ENCODE measurements at regions not wholly inside any gene's neighbourhood (a gene's known extent, or its start where the extent isn't known, plus 50 kb on each side); places are given as distances from the start of the nearest gene placed in this dataset.

- no peak for DNase-seq
These were observed 329.7 kb upstream of the WWC1 start for GRCh38 chr5:167961731-167962130.

DNA sequence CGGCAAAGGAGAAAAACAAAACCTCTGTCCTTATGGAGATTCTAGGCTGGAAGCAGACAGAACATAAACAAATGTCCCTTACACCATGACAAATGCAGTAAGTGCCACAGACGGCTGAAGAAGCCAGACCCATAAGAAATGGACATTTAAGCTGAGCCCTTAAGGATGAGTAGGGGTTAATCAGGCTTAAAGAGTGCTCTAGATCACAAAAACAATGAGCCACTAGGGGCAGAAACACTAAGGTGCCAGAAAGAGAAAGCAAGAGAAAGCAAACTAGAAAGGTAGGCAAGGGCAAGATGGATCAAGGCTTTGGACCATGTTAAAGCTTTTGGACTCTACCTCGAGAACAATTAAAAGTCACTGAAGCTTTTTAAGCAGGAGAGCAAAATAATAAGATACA lies 326.9 kb upstream of the WWC1 start:
- DNase-seq = no peak

DNA sequence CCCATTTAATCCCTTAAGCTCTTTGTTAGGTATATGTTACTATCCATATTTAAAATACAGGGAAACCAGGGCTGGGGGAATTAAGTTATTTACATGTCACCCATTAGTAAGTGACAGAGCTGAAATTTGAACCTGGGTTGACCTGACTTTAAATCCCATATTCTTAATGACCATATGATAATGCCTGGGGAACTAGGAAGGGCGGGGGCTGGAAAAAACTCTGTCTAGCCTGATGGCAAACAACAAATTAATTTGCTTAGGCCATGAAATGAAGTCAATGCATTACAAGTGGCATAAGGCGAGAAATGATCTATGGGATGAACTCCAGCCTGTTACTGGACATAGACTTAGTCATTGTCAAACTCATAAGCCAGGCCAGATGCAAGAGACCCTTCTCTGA lies 325.7 kb upstream of the WWC1 start:
- DNase-seq = no peak

GRCh38 chr5:167966979-167967378 lies 324.5 kb upstream of the WWC1 start:
- DNase-seq = no peak

DNA sequence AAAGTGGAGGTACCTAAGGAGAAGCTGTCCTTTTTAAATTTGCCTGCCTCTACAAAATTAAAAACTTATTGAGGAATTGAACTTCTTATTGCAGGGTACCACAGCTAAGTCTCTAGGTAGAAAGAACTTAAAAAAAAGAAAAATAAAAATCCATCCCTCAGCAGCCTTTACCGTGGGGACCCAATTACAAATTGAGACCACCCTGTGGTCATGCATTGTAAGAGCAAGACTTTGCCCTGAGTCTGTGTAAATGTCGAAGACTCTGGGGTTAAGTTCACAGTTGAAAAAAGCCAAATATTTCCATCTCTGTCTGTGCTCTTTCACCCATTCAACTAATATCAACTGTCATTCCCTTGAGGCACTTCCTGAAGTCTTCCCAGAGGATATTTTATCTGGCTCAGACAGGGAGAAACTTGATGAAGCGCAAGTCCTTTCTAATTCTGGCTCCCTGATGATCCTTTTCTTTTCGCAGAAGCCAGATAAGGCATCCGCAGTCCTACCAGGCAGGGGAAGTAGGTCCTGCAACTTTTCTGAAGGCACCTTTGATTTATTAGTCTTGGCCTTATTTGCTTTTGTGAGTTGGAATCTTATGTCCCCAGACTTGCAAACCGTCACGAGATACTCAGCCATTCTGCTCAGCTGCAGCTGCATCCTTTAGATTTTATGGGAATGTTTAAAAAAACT lies 323.8 kb upstream of the WWC1 start:
- DNase-seq = no peak

GRCh38 chr5:167968837-167969236 lies 322.6 kb upstream of the WWC1 start:
- DNase-seq = no peak

GRCh38 chr5:167969998-167970397 lies 321.4 kb upstream of the WWC1 start:
- DNase-seq = no peak

DNA sequence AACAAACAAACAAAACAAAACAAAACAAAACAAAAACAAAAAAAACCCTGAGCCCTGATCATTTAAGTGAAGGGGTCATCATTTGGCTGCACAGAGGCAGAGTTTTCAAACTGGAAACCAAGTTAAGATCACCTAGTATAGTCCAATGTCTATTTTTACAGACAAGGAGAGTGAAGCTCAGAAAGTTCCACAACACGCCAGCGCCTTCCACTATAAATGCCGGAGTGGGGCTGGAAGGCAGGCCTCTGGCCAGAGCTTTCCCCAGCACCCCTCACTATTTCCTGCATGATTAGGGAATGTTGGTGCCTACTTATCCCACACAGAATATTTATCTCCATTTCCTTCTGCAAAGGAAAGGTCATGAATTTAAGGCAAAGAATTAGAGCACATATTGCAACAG lies 319.7 kb upstream of the WWC1 start:
- no peak for DNase-seq

DNA sequence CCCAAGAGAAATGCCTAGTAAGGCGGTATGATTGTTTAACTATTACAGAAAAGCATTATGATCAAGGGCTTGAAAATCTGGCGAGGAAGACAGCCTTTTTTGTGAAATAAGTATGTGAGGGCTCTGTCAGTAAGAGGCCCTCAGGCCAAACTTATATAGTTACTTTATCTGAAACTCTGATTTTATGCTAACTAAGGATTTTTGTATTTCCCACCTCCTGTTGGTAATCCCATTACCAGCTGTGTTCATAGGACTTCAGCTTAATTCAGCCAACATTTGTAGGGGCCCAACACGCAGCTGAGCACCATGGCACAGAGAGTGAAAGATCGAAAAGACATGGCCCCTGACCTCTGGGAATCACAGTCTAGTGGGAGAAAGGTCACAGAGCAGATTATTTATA lies 318.3 kb upstream of the WWC1 start:
- DNase-seq = no peak

DNA sequence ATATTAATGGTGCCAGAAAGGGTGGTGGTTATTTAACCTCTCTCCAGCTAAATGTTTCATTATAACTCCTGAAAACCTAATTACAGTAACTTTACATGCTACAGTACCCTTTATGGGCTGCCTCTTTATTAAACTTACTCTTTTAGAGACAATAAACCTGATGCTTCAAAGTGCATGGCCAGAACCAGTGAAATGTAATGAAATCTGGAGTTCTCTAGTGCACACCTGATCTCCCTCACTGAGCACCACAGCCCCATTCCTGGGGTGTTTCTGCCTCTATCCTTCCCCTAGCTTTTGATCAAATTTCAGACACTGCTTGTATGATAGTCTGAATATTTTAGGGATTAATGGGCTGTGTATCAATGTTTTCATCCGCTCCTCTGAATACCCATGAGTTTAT lies 306.5 kb upstream of the WWC1 start:
- no peak for DNase-seq

- DNase-seq = no peak
These were observed 306.1 kb upstream of the WWC1 start for GRCh38 chr5:167985373-167985772.

GRCh38 chr5:167987490-167988280 lies 303.8 kb upstream of the WWC1 start:
- no peak for DNase-seq

DNA sequence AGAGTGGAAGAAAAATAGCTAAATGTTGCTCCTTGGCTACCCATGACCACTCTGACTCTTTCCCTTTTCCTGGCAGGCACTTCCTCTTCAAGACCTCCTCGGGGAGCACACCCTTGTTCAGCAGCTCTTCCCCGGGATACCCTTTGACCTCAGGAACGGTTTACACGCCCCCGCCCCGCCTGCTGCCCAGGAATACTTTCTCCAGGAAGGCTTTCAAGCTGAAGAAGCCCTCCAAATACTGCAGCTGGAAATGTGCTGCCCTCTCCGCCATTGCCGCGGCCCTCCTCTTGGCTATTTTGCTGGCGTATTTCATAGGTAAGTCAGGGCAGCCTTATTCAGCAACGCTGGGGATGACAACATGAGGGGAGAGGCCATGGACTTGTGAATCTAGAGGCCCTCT lies 298.6 kb upstream of the WWC1 start:
- no peak for DNase-seq

DNA sequence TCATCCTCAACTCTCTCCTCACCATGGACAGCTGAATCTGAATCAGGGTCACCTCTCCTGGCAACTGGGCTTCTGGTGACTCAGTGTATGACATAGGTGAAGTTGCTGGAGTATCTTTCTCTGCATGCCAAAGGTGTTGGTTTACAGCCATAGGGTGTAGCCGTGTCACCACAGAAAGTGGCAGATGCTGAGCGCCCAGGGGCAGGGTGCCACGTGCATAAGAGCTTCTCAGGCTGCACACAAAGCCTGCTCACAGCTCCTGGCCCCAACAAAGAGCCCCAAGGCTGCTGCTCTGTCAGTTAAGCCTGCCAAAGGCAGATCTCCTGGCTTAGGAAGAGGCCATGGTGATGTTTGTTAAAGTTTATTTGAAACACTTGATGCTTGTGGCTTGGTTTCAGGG lies 297.7 kb upstream of the WWC1 start:
- DNase-seq = no peak

GRCh38 chr5:167995844-167996425 lies 295.5 kb upstream of the WWC1 start:
- DNase-seq = no peak

DNA sequence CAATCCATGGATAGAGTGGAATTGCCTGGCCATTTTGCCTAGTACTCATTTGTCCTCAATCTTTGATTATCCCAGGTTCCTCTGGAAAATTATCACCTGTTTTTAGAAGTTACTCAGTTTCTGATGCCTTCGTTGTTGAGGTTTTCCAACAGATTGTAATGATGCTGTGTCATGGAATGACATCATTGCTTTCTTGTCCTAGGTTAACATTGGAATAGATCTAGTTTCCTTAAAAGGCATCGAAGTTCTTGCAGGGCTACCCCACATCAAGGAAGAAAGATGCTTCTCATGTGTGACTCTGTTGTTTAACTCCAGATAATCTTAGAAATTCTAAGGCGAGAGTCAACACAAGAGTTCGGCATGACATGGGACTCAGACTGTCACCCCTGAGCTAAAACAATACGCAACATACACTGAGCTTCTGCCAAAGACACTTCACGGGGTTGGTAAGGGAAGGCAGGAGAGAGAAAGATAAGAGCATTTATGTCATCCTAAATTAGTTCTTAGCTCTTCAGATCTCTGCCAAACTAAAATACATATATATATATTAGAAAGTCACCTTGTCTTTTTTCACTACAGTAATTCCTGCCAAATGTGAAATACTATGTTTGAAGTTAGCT lies 293.2 kb upstream of the WWC1 start:
- DNase-seq = no peak

DNA sequence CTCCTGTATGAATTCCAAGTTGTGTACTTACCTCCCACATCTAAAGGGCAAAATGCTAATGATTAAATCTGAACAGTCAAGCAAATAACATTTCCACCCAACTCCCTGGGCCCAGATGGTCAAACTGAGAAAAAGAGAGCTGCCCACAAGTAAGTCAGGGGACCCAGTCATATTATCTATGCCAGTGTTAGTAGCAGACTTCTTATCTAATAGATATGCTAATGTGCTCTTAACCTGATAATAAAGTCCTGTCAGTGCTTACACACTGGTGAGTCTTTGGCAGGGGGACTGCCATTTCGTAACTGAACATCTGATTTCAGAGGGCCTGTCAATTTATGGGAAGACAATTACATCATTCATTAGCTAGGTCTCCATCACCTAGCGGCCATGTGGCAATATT lies 292.3 kb upstream of the WWC1 start:
- DNase-seq = no peak

DNA sequence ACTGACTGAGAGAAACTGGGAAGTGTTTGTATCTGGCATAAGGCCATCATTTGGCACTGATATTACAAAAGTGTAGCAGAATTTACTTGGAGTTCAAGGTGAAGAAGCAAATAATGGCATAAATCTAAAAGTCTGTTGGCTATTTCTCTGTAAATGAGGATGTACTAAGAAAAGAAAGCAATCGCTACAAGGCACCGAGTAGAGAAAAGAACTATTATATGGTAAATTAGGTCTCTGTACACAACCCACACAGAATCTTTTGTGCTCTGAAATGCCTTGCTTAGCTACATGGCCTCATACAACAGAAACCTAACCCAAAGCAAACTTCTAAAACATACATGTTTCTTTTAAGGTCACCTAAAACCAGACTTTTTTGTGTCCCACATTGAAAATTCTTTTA lies 290.1 kb upstream of the WWC1 start:
- DNase-seq = no peak

- DNase-seq = no peak
These were observed 289.3 kb upstream of the WWC1 start for GRCh38 chr5:168002116-168002515.

DNA sequence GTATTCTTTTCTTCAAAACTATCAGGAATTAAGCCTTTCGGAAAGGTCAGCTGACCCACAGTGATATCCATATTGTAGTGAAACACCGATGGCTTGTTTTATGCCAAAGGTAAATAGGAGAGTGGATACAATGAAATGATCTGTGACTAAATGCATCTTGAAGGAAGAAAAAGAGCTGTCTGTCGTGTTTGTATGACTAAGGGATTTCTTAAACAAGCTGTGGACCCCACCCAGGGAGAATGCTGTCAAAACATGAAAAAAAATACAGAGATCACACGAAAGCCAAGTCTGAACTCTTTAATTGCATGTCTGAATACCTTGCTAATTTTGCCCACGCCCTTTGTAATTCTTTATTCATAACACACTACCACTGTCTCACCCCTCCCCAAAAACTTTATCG lies 286.4 kb upstream of the WWC1 start:
- no peak for DNase-seq

DNA sequence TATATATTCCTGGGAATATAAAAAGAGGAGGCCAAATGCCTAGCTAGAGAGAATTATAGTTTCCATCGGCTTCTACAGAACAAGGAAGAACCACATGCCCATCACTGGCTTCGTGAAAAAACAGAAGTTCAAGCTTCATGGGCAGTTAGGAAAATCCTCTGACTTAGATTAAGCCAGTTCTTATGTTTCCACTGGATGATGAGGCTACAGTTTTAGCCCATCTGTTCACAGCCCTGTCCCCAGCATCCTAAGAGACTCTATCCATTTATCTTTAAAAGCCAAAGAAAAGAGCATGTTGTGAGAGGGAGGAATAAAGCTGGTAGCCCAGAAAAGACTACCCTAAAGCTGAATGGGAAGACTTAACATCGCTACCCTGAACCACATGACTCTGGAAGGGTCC lies 285.5 kb upstream of the WWC1 start:
- no peak for DNase-seq

GRCh38 chr5:168006456-168007130 lies 284.9 kb upstream of the WWC1 start:
- DNase-seq = no peak

GRCh38 chr5:168007286-168007685 lies 284.2 kb upstream of the WWC1 start:
- no peak for DNase-seq

Measured in NCI-H1092 treated with DMSO at 0.1 percent for 48 hours (cell line).